AG08395 (cell line): ENCODE measurements at regions not wholly inside any gene's neighbourhood (a gene's known extent, or its start where the extent isn't known, plus 50 kb on each side); places are given as distances from the start of the nearest gene placed in this dataset.

ENCODE experiments used
- DNase-seq: peaks from one replicate; pipeline ENCODE4 v3.0.0; 2012; ENCODE audit warnings: mixed read lengths, low spot score

DNA sequence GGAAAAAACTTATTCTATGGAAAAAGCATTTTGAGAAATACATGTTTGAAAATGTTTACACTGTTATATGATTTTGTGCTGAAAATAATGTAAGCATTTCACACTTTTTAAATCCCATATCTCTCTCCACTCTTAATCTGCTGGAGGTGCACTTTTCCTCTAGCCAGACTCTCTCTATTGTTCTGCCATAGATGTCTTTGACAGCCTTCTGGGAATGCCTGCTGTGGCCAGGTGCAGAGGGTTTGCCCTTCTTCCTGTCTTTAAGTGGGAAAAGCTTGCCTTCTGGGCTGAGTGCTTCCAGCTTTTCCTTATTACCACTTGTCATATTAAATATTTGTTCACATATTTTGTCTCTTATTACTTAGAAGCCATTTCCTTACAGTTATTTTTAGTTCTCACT is 60.1 kb upstream of the PPM1H start:
- no peak for DNase-seq

DNA sequence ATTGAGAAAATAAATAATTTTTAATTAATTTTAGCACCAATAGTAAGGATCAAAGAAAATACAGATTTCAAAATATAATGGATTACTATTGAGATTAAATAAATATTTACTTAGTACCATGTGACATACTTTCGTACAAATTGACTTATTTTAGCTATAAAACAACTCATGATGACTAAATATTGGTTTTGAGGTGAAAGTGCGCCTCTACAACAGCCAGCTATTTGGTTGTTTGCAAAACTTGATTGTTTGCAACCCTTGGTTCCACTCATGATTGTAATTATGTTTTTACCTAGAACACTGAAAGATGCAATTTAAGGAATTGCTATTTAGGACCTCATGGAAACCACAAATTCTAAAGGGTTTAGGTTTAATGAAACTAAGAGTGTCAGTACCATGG is 51.9 kb upstream of the PPM1H start:
- no peak for DNase-seq
